Progenitor cell of endocrine pancreas (in vitro differentiated cells): ENCODE measurements at regions not wholly inside any gene's neighbourhood (a gene's known extent, or its start where the extent isn't known, plus 50 kb on each side); places are given as distances from the start of the nearest gene placed in this dataset.
"Not testable (repeated sequence)": the region's sequence is repeated elsewhere in the genome, so short reads cannot be mapped to it uniquely, and the experiment has no call there.

ENCODE experiments used
- DNase-seq: peaks from one replicate; pipeline ENCODE4 v3.0.0; 2021; ENCODE audit warnings: low spot score; ENCODE audit not compliant: unreplicated experiment
- H3K27ac Mint-ChIP-seq: 2 replicates; pipeline ENCODE4 v1.8.0; 2021; ENCODE audit warnings: mild to moderate bottlenecking, moderate library complexity, mixed read lengths
- H3K27me3 Mint-ChIP-seq: 2 replicates; pipeline ENCODE4 v1.8.0; 2021; ENCODE audit warnings: mixed read lengths
- H3K36me3 Mint-ChIP-seq: 2 replicates; pipeline ENCODE4 v1.8.0; 2022; ENCODE audit warnings: mixed read lengths; ENCODE audit not compliant: insufficient read depth
- H3K4me1 Mint-ChIP-seq: 2 replicates; pipeline ENCODE4 v1.8.0; 2021; ENCODE audit warnings: low read depth, mixed read lengths
- H3K4me3 Mint-ChIP-seq: 2 replicates; pipeline ENCODE4 v1.8.0; 2021; ENCODE audit warnings: low read depth, mild to moderate bottlenecking, moderate library complexity, mixed read lengths
- H3K9me3 Mint-ChIP-seq: 2 replicates; pipeline ENCODE4 v1.8.0; 2021; ENCODE audit warnings: low read depth, mixed read lengths
- TF ChIP-seq, protein P1 (sequence below): fragments of 200-600 bp; sonication (generic); IDR thresholded peaks from one replicate; pipeline ENCODE4 v1.5.0; 2021; ENCODE audit warnings: antibody characterized with exemption, mild to moderate bottlenecking; ENCODE audit not compliant: unreplicated experiment

DNA sequence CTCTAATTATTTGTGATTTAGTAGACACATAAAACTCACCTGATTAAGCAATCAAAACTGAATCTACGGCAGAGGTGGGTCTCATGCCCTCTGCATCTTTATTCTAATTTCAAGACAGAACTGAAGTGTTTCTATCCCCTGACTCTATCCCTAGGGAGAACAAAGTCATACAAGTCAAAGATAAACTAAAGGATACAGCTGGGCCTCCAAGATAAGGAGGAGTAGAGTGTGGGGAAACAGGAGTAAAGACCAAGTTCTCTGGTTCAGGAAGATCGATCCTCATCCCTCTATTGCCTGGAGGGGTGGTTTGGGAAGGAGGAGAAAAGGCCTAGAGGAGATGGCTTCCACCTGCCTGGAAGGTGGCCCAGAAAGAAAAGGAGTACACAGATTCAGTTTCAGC, 58.7 kb upstream of the BBX start:
- DNase-seq = no peak
- Mint-ChIP-seq H3K9me3 (no peaks in the 10 kb centered on the region), H3K36me3 (no peaks in the 10 kb centered on the region), H3K27me3 (no peaks in the 10 kb centered on the region), H3K4me1 (no peaks in the 10 kb centered on the region), H3K4me3 (no peak overlapping the region), H3K27ac (no peak overlapping the region)
- TF ChIP-seq, protein P1, sequence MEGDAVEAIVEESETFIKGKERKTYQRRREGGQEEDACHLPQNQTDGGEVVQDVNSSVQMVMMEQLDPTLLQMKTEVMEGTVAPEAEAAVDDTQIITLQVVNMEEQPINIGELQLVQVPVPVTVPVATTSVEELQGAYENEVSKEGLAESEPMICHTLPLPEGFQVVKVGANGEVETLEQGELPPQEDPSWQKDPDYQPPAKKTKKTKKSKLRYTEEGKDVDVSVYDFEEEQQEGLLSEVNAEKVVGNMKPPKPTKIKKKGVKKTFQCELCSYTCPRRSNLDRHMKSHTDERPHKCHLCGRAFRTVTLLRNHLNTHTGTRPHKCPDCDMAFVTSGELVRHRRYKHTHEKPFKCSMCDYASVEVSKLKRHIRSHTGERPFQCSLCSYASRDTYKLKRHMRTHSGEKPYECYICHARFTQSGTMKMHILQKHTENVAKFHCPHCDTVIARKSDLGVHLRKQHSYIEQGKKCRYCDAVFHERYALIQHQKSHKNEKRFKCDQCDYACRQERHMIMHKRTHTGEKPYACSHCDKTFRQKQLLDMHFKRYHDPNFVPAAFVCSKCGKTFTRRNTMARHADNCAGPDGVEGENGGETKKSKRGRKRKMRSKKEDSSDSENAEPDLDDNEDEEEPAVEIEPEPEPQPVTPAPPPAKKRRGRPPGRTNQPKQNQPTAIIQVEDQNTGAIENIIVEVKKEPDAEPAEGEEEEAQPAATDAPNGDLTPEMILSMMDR = no peak

DNA sequence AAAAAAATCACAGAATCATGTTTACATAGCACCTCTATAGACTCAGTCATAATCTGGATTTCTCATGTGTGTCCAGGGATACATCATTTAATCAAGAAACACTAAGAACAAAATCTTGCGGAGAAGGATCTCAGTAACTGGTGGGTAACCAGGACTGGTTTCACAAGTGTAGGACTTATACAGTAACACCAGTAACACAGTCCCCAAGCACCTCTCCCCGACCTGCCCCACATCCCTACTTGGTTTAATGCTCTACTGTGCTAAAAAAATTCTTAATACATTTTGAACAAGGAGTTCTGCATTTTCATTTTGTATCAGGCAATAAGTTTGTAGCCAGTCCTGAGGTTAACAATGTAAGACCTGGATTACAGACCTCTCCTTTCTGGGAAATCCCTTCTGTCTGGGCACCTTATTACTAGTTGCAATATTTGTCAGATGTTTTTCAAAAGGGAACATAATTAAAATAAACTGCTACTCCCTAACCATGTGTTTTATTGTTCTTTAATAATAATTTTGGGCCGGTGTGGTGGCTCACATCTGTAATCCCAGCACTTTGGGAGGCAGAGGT, 57.6 kb upstream of the BBX start:
- H3K9me3 Mint-ChIP-seq = no peaks in the 10 kb centered on the region
- H3K4me3 Mint-ChIP-seq = no peak overlapping the region
- no peaks in the 10 kb centered on the region for H3K36me3 Mint-ChIP-seq
- no peak for DNase-seq
- H3K27ac Mint-ChIP-seq = no peak overlapping the region
- no peaks in the 10 kb centered on the region for H3K4me1 Mint-ChIP-seq
- no peaks in the 10 kb centered on the region for H3K27me3 Mint-ChIP-seq
- TF ChIP-seq, protein P1 = no peak

DNA sequence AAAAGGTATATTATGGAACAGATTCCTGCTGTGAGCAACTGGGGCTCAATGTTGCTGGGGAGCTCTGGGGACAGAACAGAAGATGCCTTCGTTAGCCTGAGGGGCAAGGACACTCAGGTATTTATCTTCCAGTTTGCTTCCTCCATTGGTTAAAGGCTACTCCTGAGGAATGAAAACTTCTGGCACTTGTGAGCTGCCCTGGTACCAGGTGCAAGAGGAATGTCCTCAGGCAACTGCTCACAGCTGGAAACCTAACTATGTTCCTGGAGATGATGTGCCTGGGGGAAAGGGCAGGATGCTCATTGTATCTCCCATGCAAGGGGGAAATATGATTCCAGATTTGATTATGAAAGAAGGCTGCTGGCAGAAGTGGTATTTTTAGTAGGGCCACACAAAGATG, 54.0 kb upstream of the BBX start:
- H3K27me3 Mint-ChIP-seq = peaks cover 3% of the 10 kb centered on the region
- no peak for DNase-seq
- H3K4me1 Mint-ChIP-seq = no peaks in the 10 kb centered on the region
- peaks cover 13% of the 10 kb centered on the region for H3K9me3 Mint-ChIP-seq
- H3K36me3 Mint-ChIP-seq = no peaks in the 10 kb centered on the region
- no peak overlapping the region for H3K4me3 Mint-ChIP-seq
- TF ChIP-seq, protein P1 = no peak
- no peak overlapping the region for H3K27ac Mint-ChIP-seq

DNA sequence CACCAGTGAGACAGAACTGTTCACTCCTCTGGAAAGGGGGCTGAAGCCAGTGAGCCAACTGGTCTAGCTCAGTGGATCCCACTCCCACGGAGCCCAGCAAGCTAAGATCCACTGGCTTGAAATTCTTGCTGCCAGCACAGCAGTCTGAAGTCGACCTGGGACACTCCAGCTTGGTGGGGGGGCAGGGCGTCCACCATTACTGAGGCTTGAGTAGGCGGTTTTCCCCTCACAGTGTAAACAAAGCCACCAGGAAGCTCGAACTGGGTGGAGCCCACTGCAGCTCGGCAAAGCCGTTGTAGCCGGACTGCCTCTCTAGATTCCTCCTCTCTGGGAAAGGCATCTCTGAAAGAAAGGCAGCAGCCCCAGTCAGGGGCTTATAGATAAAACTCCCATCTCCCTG, 52.3 kb upstream of the BBX start:
- not testable (repeated sequence) for H3K27me3 Mint-ChIP-seq, H3K4me3 Mint-ChIP-seq, H3K27ac Mint-ChIP-seq, H3K4me1 Mint-ChIP-seq, H3K36me3 Mint-ChIP-seq, DNase-seq
- peaks cover 21% of the 10 kb centered on the region for H3K9me3 Mint-ChIP-seq
